Epithelial cell of prostate (primary cell): ENCODE measurements at regions not wholly inside any gene's neighbourhood (a gene's known extent, or its start where the extent isn't known, plus 50 kb on each side); places are given as distances from the start of the nearest gene placed in this dataset.
"Not testable (repeated sequence)": the region's sequence is repeated elsewhere in the genome, so short reads cannot be mapped to it uniquely, and the experiment has no call there.

Experiments
- DNase-seq: peaks from one replicate; pipeline ENCODE4 v3.0.0-alpha.2; 2011; ENCODE audit warnings: low read depth, low spot score
- H3K27ac ChIP-seq: fragments of 450-650 bp; 2 replicates; pipeline ENCODE4 v1.5.1; 2017; ENCODE audit warnings: mild to moderate bottlenecking

- no peak overlapping the region for H3K27ac ChIP-seq
- DNase-seq: no peak
Observed at GRCh38 chr5:159671886-159672285, 244.4 kb upstream of the ADRA1B start.

GRCh38 chr5:159673538-159673937 lies 242.7 kb upstream of the ADRA1B start:
- no peak for DNase-seq

DNA sequence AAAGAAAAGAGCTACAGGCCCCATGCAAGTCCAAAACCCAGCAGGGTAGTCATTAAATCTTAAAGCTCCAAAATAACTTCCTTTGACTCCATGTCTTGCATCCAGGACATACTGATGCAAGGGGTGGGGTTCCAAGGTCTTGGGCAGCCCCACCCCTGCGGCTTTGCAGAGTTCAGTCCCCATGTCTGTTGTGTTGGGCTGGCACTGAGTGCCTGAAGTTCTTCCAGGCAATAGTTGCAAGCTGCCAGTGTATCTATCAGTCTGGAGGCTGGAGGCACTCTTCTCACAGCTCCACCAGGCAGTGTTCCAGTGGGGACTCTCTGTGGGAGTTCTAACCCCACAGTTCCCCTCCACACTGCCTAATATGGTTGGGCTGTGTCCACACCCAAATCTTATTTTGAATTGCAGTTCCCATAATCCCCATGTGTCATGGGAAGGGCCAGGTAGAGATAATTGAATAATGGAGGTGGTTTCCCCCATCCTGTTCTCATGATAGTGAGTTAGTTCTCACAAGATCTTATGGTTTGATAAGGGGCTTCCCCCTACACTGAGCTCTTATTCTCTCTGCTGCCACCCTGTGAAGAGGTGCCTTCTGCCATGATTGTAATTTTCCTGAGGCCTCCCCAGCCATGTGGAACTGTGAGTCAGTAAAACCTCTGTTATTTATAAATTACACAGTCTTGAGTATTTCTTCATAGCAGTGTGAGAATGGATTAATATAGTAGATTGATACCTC lies 237.5 kb upstream of the ADRA1B start:
- no peak for DNase-seq
- H3K27ac ChIP-seq: no peak overlapping the region

More at GRCh38 chr5:159673538-159673937, 242.7 kb upstream of the ADRA1B start:
- no peak overlapping the region for H3K27ac ChIP-seq

DNA sequence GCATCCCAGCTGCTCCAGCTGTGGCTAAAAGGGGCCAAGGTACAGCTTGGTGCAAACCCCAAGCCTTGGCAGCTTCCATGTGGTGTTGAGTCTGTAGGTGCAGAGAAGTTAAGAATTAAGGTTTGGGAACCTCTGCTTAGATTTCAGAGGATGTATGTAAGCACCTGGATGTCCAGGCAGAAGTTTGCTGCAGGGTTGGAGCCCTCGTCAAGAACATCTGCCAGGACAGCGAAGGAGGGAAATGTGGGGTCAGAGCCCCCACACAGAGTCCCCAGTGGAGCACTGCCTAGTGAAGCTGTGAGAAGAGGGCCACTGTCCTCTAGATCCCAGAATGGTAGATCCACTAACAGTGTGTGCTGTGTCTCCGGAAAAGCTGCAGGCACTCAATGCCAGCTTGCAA lies 236.2 kb upstream of the ADRA1B start:
- no peak overlapping the region for H3K27ac ChIP-seq
- no peak for DNase-seq

GRCh38 chr5:159681661-159682060 lies 234.6 kb upstream of the ADRA1B start:
- no peak for DNase-seq
- no peak overlapping the region for H3K27ac ChIP-seq

DNA sequence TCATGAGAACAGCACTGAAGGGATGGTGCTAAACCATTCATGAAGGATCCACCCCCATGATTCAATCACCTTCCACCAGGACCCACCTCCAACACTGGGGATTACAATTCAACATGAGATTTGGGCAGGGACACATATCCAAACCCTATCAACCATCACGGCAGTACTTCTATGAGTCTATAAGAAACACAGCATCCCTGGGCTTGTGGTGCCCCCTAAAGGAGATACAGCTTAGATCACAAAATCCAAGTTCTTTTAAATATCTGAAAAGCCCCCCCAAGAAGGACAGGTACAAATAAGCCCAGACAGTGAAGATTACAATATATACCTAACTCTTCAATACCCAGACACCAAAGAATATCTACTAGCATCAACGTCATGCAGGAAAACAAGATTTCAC lies 233.7 kb upstream of the ADRA1B start:
- no peak for DNase-seq
- no peak overlapping the region for H3K27ac ChIP-seq

GRCh38 chr5:159687892-159688291 lies 228.4 kb upstream of the ADRA1B start:
- H3K27ac ChIP-seq, DNase-seq: not testable (repeated sequence)

GRCh38 chr5:159695741-159696294 lies 220.5 kb upstream of the ADRA1B start:
- no peak for DNase-seq
- no peak overlapping the region for H3K27ac ChIP-seq

- no peak overlapping the region for H3K27ac ChIP-seq
- no peak for DNase-seq
Observed at GRCh38 chr5:159697530-159697929, 218.8 kb upstream of the ADRA1B start.

- no peak for DNase-seq
- H3K27ac ChIP-seq: no peak overlapping the region
Observed at GRCh38 chr5:159698322-159698721, 218.0 kb upstream of the ADRA1B start.

GRCh38 chr5:159700016-159700415 lies 216.3 kb upstream of the ADRA1B start:
- no peak for DNase-seq
- H3K27ac ChIP-seq: no peak overlapping the region

GRCh38 chr5:159702301-159702700 lies 214.0 kb upstream of the ADRA1B start:
- DNase-seq: no peak
- no peak overlapping the region for H3K27ac ChIP-seq

- DNase-seq: no peak
- no peak overlapping the region for H3K27ac ChIP-seq
Observed at GRCh38 chr5:159702826-159703225, 213.5 kb upstream of the ADRA1B start.

DNA sequence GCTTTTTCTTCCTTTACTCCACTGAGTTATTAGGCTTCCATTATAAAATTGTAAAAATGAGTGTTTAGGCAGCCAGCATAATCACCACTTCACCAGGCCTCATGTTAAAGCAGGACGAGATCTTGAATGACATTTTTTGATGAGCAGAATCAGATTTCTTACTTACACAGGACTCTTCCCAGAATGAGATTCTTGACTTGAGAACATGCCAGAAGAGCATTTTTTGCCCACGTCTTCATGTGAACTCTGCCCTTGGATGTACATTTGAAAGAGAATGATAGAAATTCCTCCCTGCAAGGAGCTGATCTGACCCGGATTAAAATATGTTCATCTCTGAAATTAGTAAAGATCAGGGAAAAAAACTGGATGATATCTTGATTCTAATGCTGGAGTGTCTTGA lies 212.1 kb upstream of the ADRA1B start:
- no peak overlapping the region for H3K27ac ChIP-seq
- no peak for DNase-seq

DNA sequence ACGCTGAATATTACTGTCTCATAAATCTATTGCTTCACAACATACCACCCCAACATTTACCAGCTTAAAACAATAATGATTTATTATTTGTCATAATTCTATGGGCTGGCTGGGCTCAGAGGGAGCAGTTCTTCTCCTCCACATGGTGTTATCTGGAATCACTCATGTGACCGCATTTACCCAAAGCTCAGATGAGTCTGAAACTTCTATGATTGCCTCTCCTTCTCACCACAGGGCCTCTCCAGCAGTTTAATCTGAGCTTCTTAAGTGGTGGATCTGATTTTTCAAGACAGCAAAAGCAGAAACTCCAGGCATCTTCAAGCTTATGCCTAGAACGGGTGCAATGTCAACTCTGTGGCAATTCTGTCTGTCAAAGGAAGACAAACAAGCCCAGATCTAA lies 210.3 kb upstream of the ADRA1B start:
- DNase-seq: no peak
- H3K27ac ChIP-seq: no peak overlapping the region

- no peak for DNase-seq
- no peak overlapping the region for H3K27ac ChIP-seq
Observed at GRCh38 chr5:159708090-159708489, 208.2 kb upstream of the ADRA1B start.

GRCh38 chr5:159712672-159713071 lies 203.6 kb upstream of the ADRA1B start:
- no peak overlapping the region for H3K27ac ChIP-seq
- DNase-seq: no peak

DNA sequence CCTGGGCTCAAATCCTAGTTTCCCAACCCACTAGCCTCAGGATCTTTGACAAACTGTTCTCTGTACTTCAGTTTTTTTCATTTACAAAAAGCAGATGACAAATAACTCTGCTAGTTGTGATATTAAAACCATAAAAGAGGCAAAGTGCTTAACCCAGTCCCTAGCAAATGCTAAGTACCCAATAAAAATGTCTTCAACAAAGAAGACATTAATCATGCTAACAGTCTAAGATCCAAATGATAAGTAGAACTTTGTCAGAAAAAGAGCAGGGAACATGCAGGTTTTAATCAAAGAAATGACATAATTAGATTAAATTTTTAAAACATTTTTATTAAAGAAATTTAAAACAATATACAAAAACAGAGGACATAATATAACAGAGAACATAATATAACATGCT lies 203.0 kb upstream of the ADRA1B start:
- no peak for DNase-seq
- H3K27ac ChIP-seq: no peak overlapping the region

DNA sequence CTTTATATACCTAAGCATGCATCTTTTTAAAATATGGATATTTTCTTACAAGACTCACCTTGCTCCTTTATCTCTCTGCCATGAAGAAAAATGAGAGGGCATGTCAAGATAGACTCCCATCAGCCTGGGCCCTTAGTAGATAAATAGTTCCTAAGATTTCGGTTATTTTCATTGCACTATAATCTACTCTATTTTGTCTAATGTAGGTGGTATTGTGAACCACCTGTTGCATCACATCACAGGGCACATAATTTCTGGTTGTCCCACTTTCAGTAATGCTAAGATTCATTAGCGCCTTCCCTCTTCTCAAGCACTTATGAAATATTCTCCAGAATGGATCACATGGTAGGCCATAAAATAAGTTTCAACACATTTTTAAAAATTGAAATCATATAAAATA lies 202.5 kb upstream of the ADRA1B start:
- no peak overlapping the region for H3K27ac ChIP-seq
- DNase-seq: no peak

DNA sequence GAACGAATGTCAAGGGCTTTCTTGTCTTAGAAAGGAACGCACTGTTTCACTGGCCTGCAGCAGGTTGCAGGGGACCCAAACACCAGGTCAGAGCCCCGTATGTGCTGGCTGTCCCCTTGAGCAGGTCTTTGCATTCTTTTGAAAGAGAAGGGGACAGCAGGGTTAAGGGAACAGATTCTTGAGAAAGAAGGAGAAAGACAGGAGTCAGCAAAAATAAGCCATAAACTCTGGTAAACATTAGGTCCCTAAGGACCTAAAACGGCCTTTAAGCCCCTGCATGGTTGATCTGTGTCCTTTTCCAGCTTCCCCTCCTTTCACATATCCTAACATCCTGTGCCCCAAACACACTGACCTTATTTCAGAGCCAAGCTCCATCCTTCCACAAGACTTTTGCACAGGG lies 190.8 kb upstream of the ADRA1B start:
- DNase-seq: no peak
- H3K27ac ChIP-seq: no peak overlapping the region

DNA sequence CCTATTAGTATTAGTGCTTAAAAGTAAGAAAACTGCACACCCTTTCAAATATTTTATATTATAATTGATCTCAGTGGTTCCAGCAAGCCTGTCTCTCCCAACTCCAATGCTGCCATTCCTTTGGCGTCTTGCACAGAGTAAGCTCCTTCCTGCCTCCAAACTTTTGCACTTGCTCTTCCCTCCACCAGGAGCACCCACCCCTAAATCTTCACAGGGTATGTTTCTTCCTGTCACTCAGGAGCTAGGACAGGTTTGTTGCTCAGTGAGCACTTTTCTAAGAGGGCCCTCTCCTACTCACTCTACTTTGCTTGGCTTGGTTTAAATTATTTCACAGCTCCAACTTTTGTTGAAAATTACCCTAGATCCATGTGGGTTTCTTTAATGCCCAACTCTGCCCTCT lies 189.1 kb upstream of the ADRA1B start:
- H3K27ac ChIP-seq: no peak overlapping the region
- no peak for DNase-seq

GRCh38 chr5:159730285-159730684 lies 186.0 kb upstream of the ADRA1B start:
- DNase-seq: no peak
- no peak overlapping the region for H3K27ac ChIP-seq
